HL-60 (cell line): ENCODE measurements at regions not wholly inside any gene's neighbourhood (a gene's known extent, or its start where the extent isn't known, plus 50 kb on each side); places are given as distances from the start of the nearest gene placed in this dataset.

Experiments
- DNase-seq, 2 experiments: peaks; one replicate each; pipeline ENCODE4 v3.0.0-alpha.2; 2010 to 2020; ENCODE audit warnings: low read depth in 1 of 2, low spot score in 1 of 2
- H3K27ac ChIP-seq: fragments of 250-450 bp; sonication (Bioruptor Pico); replicated peaks from 2 replicates; pipeline ENCODE4 v1.5.1; 2020; ENCODE audit warnings: mild to moderate bottlenecking, moderate library complexity
- H3K27me3 ChIP-seq: fragments of 250-450 bp; sonication (Bioruptor Pico); 2 replicates; pipeline ENCODE4 v1.5.1; 2021; ENCODE audit warnings: mild to moderate bottlenecking, moderate library complexity; ENCODE audit not compliant: insufficient read depth, poor library complexity, severe bottlenecking
- H3K4me3 ChIP-seq: replicated peaks from 2 replicates; pipeline ENCODE4 v1.5.1; 2011; ENCODE audit warnings: mild to moderate bottlenecking, control low read depth, low read length; ENCODE audit not compliant: insufficient read depth
- GABPA ChIP-seq: IDR thresholded peaks from 2 replicates; pipeline ENCODE4 v1.6.1; 2012; ENCODE audit warnings: low read depth
- POLR2AphosphoS5 ChIP-seq: IDR thresholded peaks from 2 replicates; pipeline ENCODE4 v1.6.1; 2012; ENCODE audit warnings: low read depth
- SPI1 ChIP-seq: IDR thresholded peaks from 2 replicates; pipeline ENCODE4 v1.6.1; 2012; ENCODE audit warnings: low read depth, mild to moderate bottlenecking, borderline replicate concordance
- TF ChIP-seq, protein P1 (sequence below): IDR thresholded peaks from one replicate; pipeline ENCODE4 v1.5.1; 2011; ENCODE audit warnings: low read length, control low read depth, inconsistent platforms; ENCODE audit not compliant: insufficient read depth
- TF ChIP-seq, protein P2 (sequence below): IDR thresholded peaks from 2 replicates; pipeline ENCODE4 v1.6.1; 2012; ENCODE audit warnings: low read depth; ENCODE audit not compliant: insufficient replicate concordance

- H3K27ac ChIP-seq, result no peak overlapping the region
- TF ChIP-seq, protein P1, sequence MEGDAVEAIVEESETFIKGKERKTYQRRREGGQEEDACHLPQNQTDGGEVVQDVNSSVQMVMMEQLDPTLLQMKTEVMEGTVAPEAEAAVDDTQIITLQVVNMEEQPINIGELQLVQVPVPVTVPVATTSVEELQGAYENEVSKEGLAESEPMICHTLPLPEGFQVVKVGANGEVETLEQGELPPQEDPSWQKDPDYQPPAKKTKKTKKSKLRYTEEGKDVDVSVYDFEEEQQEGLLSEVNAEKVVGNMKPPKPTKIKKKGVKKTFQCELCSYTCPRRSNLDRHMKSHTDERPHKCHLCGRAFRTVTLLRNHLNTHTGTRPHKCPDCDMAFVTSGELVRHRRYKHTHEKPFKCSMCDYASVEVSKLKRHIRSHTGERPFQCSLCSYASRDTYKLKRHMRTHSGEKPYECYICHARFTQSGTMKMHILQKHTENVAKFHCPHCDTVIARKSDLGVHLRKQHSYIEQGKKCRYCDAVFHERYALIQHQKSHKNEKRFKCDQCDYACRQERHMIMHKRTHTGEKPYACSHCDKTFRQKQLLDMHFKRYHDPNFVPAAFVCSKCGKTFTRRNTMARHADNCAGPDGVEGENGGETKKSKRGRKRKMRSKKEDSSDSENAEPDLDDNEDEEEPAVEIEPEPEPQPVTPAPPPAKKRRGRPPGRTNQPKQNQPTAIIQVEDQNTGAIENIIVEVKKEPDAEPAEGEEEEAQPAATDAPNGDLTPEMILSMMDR, result no peak
- no peak for TF ChIP-seq SPI1
- no peak for TF ChIP-seq GABPA
- TF ChIP-seq, protein P2, sequence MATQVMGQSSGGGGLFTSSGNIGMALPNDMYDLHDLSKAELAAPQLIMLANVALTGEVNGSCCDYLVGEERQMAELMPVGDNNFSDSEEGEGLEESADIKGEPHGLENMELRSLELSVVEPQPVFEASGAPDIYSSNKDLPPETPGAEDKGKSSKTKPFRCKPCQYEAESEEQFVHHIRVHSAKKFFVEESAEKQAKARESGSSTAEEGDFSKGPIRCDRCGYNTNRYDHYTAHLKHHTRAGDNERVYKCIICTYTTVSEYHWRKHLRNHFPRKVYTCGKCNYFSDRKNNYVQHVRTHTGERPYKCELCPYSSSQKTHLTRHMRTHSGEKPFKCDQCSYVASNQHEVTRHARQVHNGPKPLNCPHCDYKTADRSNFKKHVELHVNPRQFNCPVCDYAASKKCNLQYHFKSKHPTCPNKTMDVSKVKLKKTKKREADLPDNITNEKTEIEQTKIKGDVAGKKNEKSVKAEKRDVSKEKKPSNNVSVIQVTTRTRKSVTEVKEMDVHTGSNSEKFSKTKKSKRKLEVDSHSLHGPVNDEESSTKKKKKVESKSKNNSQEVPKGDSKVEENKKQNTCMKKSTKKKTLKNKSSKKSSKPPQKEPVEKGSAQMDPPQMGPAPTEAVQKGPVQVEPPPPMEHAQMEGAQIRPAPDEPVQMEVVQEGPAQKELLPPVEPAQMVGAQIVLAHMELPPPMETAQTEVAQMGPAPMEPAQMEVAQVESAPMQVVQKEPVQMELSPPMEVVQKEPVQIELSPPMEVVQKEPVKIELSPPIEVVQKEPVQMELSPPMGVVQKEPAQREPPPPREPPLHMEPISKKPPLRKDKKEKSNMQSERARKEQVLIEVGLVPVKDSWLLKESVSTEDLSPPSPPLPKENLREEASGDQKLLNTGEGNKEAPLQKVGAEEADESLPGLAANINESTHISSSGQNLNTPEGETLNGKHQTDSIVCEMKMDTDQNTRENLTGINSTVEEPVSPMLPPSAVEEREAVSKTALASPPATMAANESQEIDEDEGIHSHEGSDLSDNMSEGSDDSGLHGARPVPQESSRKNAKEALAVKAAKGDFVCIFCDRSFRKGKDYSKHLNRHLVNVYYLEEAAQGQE, result no peak
- no peak for TF ChIP-seq POLR2AphosphoS5
- H3K4me3 ChIP-seq, result no peak overlapping the region
- DNase-seq, result no peak
- no peaks in the 10 kb centered on the region for H3K27me3 ChIP-seq
These were observed 1085.6 kb downstream of the SOCS6 start for GRCh38 chr18:71374294-71375000.

DNA sequence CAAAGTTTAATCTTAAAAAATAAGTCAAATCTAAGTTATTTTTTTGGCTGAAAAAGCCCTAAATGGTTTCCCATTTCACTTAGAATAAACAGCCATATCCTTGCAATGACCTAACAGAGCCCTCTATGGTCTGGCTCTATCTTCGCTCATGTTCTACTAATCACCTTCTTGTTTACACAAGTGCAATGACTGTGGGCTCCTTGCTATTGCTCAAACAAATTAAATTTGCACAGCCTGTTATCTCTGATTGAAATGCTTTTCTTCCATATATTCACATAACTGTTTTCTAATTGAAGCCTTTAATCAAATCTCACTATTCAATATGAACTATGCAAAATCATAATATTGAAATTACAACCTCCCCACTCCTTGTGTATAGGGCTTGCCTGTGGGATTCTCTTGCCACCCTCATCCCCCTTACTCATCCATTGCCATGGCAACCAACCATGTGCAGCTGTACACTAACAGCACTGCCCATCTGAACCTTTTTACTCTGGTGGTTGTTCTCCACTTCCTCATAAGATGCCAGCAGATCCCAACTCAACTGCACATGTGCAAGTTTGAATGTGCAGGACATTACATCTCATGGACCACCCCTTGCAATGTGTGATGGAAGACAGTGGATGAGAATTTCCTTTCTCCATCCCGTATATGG, 1083.2 kb downstream of the SOCS6 start:
- Histone ChIP-seq H3K4me3 (no peak overlapping the region), H3K27me3 (no peaks in the 10 kb centered on the region), H3K27ac (no peak overlapping the region)
- TF ChIP-seq, protein P1, result no peak
- TF ChIP-seq GABPA (no peak), POLR2AphosphoS5 (no peak), SPI1 (no peak)
- TF ChIP-seq, protein P2, result no peak
- peak in 1 of 2 experiments; percentile 4 for DNase-seq

- TF ChIP-seq SPI1, result no peak
- no peak for TF ChIP-seq GABPA
- TF ChIP-seq, protein P2, result no peak
- TF ChIP-seq, protein P1, result no peak
- no peak for TF ChIP-seq POLR2AphosphoS5
- Histone ChIP-seq H3K4me3 (no peak overlapping the region), H3K27me3 (no peaks in the 10 kb centered on the region), H3K27ac (no peak overlapping the region)
- peak in 1 of 2 experiments; percentile 12 for DNase-seq
These were observed 1082.0 kb downstream of the SOCS6 start for GRCh38 chr18:71370671-71371445.
